ENCODE measurements at regions not wholly inside any gene's neighbourhood (a gene's known extent, or its start where the extent isn't known, plus 50 kb on each side); places are given as distances from the start of the nearest gene placed in this dataset.

- TF ChIP-seq, protein P1, sequence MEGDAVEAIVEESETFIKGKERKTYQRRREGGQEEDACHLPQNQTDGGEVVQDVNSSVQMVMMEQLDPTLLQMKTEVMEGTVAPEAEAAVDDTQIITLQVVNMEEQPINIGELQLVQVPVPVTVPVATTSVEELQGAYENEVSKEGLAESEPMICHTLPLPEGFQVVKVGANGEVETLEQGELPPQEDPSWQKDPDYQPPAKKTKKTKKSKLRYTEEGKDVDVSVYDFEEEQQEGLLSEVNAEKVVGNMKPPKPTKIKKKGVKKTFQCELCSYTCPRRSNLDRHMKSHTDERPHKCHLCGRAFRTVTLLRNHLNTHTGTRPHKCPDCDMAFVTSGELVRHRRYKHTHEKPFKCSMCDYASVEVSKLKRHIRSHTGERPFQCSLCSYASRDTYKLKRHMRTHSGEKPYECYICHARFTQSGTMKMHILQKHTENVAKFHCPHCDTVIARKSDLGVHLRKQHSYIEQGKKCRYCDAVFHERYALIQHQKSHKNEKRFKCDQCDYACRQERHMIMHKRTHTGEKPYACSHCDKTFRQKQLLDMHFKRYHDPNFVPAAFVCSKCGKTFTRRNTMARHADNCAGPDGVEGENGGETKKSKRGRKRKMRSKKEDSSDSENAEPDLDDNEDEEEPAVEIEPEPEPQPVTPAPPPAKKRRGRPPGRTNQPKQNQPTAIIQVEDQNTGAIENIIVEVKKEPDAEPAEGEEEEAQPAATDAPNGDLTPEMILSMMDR (IDR thresholded peaks at IDR 0.05) = no peak
- TF ChIP-seq POLR2AphosphoS5 (IDR thresholded peaks at IDR 0.05; ENCODE audit: low read depth, low read length) = no peak
- TF ChIP-seq SIN3A (IDR thresholded peaks at IDR 0.05; ENCODE audit: borderline replicate concordance, insufficient read depth, low read depth, low read length) = no peak
- TF ChIP-seq, protein P2, sequence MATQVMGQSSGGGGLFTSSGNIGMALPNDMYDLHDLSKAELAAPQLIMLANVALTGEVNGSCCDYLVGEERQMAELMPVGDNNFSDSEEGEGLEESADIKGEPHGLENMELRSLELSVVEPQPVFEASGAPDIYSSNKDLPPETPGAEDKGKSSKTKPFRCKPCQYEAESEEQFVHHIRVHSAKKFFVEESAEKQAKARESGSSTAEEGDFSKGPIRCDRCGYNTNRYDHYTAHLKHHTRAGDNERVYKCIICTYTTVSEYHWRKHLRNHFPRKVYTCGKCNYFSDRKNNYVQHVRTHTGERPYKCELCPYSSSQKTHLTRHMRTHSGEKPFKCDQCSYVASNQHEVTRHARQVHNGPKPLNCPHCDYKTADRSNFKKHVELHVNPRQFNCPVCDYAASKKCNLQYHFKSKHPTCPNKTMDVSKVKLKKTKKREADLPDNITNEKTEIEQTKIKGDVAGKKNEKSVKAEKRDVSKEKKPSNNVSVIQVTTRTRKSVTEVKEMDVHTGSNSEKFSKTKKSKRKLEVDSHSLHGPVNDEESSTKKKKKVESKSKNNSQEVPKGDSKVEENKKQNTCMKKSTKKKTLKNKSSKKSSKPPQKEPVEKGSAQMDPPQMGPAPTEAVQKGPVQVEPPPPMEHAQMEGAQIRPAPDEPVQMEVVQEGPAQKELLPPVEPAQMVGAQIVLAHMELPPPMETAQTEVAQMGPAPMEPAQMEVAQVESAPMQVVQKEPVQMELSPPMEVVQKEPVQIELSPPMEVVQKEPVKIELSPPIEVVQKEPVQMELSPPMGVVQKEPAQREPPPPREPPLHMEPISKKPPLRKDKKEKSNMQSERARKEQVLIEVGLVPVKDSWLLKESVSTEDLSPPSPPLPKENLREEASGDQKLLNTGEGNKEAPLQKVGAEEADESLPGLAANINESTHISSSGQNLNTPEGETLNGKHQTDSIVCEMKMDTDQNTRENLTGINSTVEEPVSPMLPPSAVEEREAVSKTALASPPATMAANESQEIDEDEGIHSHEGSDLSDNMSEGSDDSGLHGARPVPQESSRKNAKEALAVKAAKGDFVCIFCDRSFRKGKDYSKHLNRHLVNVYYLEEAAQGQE (IDR thresholded peaks at IDR 0.05; ENCODE audit: insufficient read depth in 1 of 2, low read depth in 2 of 2, low read length in 1 of 2) = no peak
Measured at GRCh38 chr1:101437800-101438199, 201.0 kb downstream of the S1PR1 start.

All from Panc1 (cell line).